G401 (cell line): ENCODE measurements at regions not wholly inside any gene's neighbourhood (a gene's known extent, or its start where the extent isn't known, plus 50 kb on each side); places are given as distances from the start of the nearest gene placed in this dataset.

Experiments
- DNase-seq: peaks from one replicate; pipeline ENCODE4 v3.0.0-alpha.2; 2015; ENCODE audit warnings: low spot score
- in situ Hi-C: cut with HindIII; loops from 2 replicates; pipeline ENCODE4 v1.10.0; 2016; ENCODE audit warnings: low sequenced_read_pairs, mixed read lengths

GRCh38 chr4:136748773-136749172, 783.5 kb downstream of the PCDH18 start:
- no peak for DNase-seq
- in situ Hi-C loops: no loop called here

GRCh38 chr4:136748165-136748564, 784.1 kb downstream of the PCDH18 start:
- in situ Hi-C loops: no loop called here
- no peak for DNase-seq

GRCh38 chr4:136743238-136743637, 789.1 kb downstream of the PCDH18 start:
- in situ Hi-C loops: no loop called here
- no peak for DNase-seq

- no peak for DNase-seq
- in situ Hi-C loops: no loop called here
These were observed 790.0 kb downstream of the PCDH18 start for GRCh38 chr4:136742333-136742732.

GRCh38 chr4:136741468-136741867, 790.8 kb downstream of the PCDH18 start:
- no peak for DNase-seq
- in situ Hi-C loops: no loop called here

GRCh38 chr4:136740326-136740725, 792.0 kb downstream of the PCDH18 start:
- DNase-seq: no peak
- in situ Hi-C loops: no loop called here

- in situ Hi-C loops: no loop called here
- DNase-seq: no peak
These were observed 795.2 kb downstream of the PCDH18 start for GRCh38 chr4:136737066-136737465.

- DNase-seq: no peak
These were observed 801.3 kb downstream of the PCDH18 start for GRCh38 chr4:136731025-136731424.

GRCh38 chr4:136725286-136726081, 806.8 kb downstream of the PCDH18 start:
- no peak for DNase-seq
- in situ Hi-C loops: no loop called here

More at GRCh38 chr4:136731025-136731424, 801.3 kb downstream of the PCDH18 start:
- in situ Hi-C loops: no loop called here

GRCh38 chr4:136713140-136713539, 819.2 kb downstream of the PCDH18 start:
- no peak for DNase-seq
- in situ Hi-C loops: no loop called here

GRCh38 chr4:136709897-136710296, 822.4 kb downstream of the PCDH18 start:
- DNase-seq: no peak
- in situ Hi-C loops: no loop called here

GRCh38 chr4:136706942-136707341, 825.4 kb downstream of the PCDH18 start:
- DNase-seq: no peak
- in situ Hi-C loops: no loop called here

GRCh38 chr4:136699905-136700304, 832.4 kb downstream of the PCDH18 start:
- in situ Hi-C loops: no loop called here
- no peak for DNase-seq

- in situ Hi-C loops: no loop called here
- DNase-seq: no peak
These were observed 840.7 kb downstream of the PCDH18 start for GRCh38 chr4:136691607-136692006.

- in situ Hi-C loops: no loop called here
- DNase-seq: no peak
These were observed 841.9 kb downstream of the PCDH18 start for GRCh38 chr4:136690360-136690759.

GRCh38 chr4:136687596-136687995, 844.7 kb downstream of the PCDH18 start:
- in situ Hi-C loops: no loop called here
- no peak for DNase-seq

GRCh38 chr4:136687118-136687517, 845.2 kb downstream of the PCDH18 start:
- peak; percentile 1 for DNase-seq
- in situ Hi-C loops: no loop called here

GRCh38 chr4:136680761-136681160, 851.5 kb downstream of the PCDH18 start:
- DNase-seq: no peak
- in situ Hi-C loops: no loop called here

GRCh38 chr4:136680271-136680670, 852.0 kb downstream of the PCDH18 start:
- no peak for DNase-seq
- in situ Hi-C loops: no loop called here

GRCh38 chr4:136670265-136670664, 862.0 kb downstream of the PCDH18 start:
- in situ Hi-C loops: no loop called here
- no peak for DNase-seq

GRCh38 chr4:136664988-136665387, 867.3 kb downstream of the PCDH18 start:
- no peak for DNase-seq
- in situ Hi-C loops: no loop called here
